ENCODE measurements at regions not wholly inside any gene's neighbourhood (a gene's known extent, or its start where the extent isn't known, plus 50 kb on each side); places are given as distances from the start of the nearest gene placed in this dataset.

DNA sequence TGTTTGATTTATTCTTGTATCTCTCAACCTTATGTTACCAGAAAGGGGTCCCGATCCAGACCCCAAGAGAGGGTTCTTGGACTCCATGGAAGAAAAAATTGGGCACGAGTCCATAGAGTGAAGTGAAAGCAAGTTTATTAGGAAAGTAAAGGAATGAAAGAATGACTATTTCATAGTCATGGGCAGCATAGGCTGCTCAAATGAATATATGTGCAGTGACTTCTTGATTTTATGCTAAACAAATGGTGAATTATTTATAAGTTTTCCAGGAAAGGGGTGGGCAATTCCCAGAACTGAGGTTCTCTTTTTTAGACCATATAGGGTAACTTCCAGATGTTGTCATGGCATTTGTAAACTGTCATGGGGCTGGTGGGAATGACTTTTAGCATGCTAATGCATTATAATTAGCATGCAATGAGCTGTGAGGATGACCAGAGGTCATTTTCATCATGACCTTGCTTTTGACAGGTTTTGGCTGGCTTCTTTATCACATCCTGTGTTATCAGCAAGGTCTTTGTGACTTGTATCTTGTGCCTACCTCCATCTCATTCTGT lies 832.4 kb upstream of the CDH2 start:
- H3K9me3 ChIP-seq (replicated peaks) = no peaks in the 10 kb centered on the region
- TF ChIP-seq CTCF (IDR thresholded peaks at IDR 0.05; ENCODE audit: borderline replicate concordance) = no peak
- no peak overlapping the region for H3K27ac ChIP-seq (replicated peaks)
- intact Hi-C loops (cut with micrococcal nuclease) = no loop called here
- H3K4me1 ChIP-seq = no peaks in the 10 kb centered on the region
- H3K4me3 ChIP-seq = no peak overlapping the region
- no peak for DNase-seq
- no peaks in the 10 kb centered on the region for H3K36me3 ChIP-seq
- no peaks in the 10 kb centered on the region for H3K27me3 ChIP-seq (ENCODE audit: low read depth)

- Histone ChIP-seq H3K27ac (replicated peaks) (no peak overlapping the region), H3K9me3 (replicated peaks) (no peaks in the 10 kb centered on the region), H3K4me3 (no peak overlapping the region), H3K27me3 (ENCODE audit: low read depth) (no peaks in the 10 kb centered on the region), H3K36me3 (no peaks in the 10 kb centered on the region), H3K4me1 (no peaks in the 10 kb centered on the region)
- DNase-seq = no peak
- intact Hi-C loops (cut with micrococcal nuclease) = no loop called here
- no peak for TF ChIP-seq CTCF (IDR thresholded peaks at IDR 0.05; ENCODE audit: borderline replicate concordance)
Measured at GRCh38 chr18:29008809-29009208, 831.9 kb upstream of the CDH2 start.

- TF ChIP-seq CTCF (IDR thresholded peaks at IDR 0.05; ENCODE audit: borderline replicate concordance) = no peak
- Histone ChIP-seq H3K4me1 (no peaks in the 10 kb centered on the region), H3K27ac (replicated peaks) (no peak overlapping the region), H3K9me3 (replicated peaks) (no peaks in the 10 kb centered on the region), H3K4me3 (no peak overlapping the region), H3K36me3 (no peaks in the 10 kb centered on the region), H3K27me3 (ENCODE audit: low read depth) (no peaks in the 10 kb centered on the region)
- DNase-seq = no peak
- intact Hi-C loops (cut with micrococcal nuclease) = no loop called here
Measured at GRCh38 chr18:29007986-29008654, 831.2 kb upstream of the CDH2 start.

GRCh38 chr18:29004921-29005320 lies 828.0 kb upstream of the CDH2 start:
- no peaks in the 10 kb centered on the region for H3K9me3 ChIP-seq (replicated peaks)
- no peak for TF ChIP-seq CTCF (IDR thresholded peaks at IDR 0.05; ENCODE audit: borderline replicate concordance)
- no peak overlapping the region for H3K27ac ChIP-seq (replicated peaks)
- no peaks in the 10 kb centered on the region for H3K4me1 ChIP-seq
- intact Hi-C loops (cut with micrococcal nuclease) = no loop called here
- no peak overlapping the region for H3K4me3 ChIP-seq
- no peak for DNase-seq
- no peaks in the 10 kb centered on the region for H3K27me3 ChIP-seq (ENCODE audit: low read depth)
- H3K36me3 ChIP-seq = no peaks in the 10 kb centered on the region

GRCh38 chr18:29003194-29003593 lies 826.3 kb upstream of the CDH2 start:
- Histone ChIP-seq H3K27ac (replicated peaks) (no peak overlapping the region), H3K36me3 (no peaks in the 10 kb centered on the region), H3K4me3 (no peak overlapping the region), H3K9me3 (replicated peaks) (no peaks in the 10 kb centered on the region), H3K27me3 (ENCODE audit: low read depth) (no peaks in the 10 kb centered on the region), H3K4me1 (no peaks in the 10 kb centered on the region)
- no peak for DNase-seq
- TF ChIP-seq CTCF (IDR thresholded peaks at IDR 0.05; ENCODE audit: borderline replicate concordance) = no peak
- intact Hi-C loops (cut with micrococcal nuclease) = no loop called here
